ENCODE measurements at regions not wholly inside any gene's neighbourhood (a gene's known extent, or its start where the extent isn't known, plus 50 kb on each side); places are given as distances from the start of the nearest gene placed in this dataset.
"Not testable (repeated sequence)": the region's sequence is repeated elsewhere in the genome, so short reads cannot be mapped to it uniquely, and the experiment has no call there.

GRCh38 chr11:37259734-37260133 lies 661.7 kb upstream of the RAG2 start:
- Mint-ChIP-seq H3K27ac (no peak overlapping the region), H3K4me1 (no peaks in the 10 kb centered on the region), H3K27me3 (no peaks in the 10 kb centered on the region), H3K9me3 (peaks cover 8 to 23% (median 9%) of the 10 kb centered on the region in 3 donors), H3K4me3 (no peak overlapping the region), H3K36me3 (no peaks in the 10 kb centered on the region)
- ATAC-seq (replicated peaks in 1 of 4): no peak
- no peaks in the 10 kb centered on the region for H3K9me3 ChIP-seq
- no peaks in the 10 kb centered on the region for H3K36me3 ChIP-seq (ENCODE audit: control insufficient read depth in 2 of 2, extremely low read depth in 1 of 2, insufficient read depth in 1 of 2, low read length in 1 of 2)
- H3K4me1 ChIP-seq (ENCODE audit: control insufficient read depth in 1 of 2, extremely low read depth in 1 of 2, insufficient read depth in 2 of 2, low read length in 2 of 2): no peaks in the 10 kb centered on the region
- ChIA-PET CTCF (no interaction called here), POLR2A (no interaction called here)
- DNase-seq: no peak
- WGBS (ENCODE audit: insufficient coverage): no CpG with 5 or more reads among the region's 3 CpGs
- H3K27ac ChIP-seq (ENCODE audit: low read length): no peak overlapping the region
- no peak overlapping the region for H3K4me3 ChIP-seq (ENCODE audit: control insufficient read depth in 1 of 2, extremely low read depth in 1 of 2, low read length in 1 of 2)
- no peaks in the 10 kb centered on the region for H3K27me3 ChIP-seq (replicated peaks in 1 of 2; ENCODE audit: control insufficient read depth in 2 of 2, extremely low read depth in 1 of 2, insufficient read depth in 2 of 2, low read length in 1 of 2)

- Histone ChIP-seq H3K27ac (ENCODE audit: low read length) (no peak overlapping the region), H3K27me3 (replicated peaks in 1 of 2; ENCODE audit: control insufficient read depth in 2 of 2, extremely low read depth in 1 of 2, insufficient read depth in 2 of 2, low read length in 1 of 2) (no peaks in the 10 kb centered on the region), H3K4me3 (ENCODE audit: control insufficient read depth in 1 of 2, extremely low read depth in 1 of 2, low read length in 1 of 2) (no peak overlapping the region), H3K4me1 (ENCODE audit: control insufficient read depth in 1 of 2, extremely low read depth in 1 of 2, insufficient read depth in 2 of 2, low read length in 2 of 2) (no peaks in the 10 kb centered on the region), H3K9me3 (no peaks in the 10 kb centered on the region), H3K36me3 (ENCODE audit: control insufficient read depth in 2 of 2, extremely low read depth in 1 of 2, insufficient read depth in 1 of 2, low read length in 1 of 2) (no peaks in the 10 kb centered on the region)
- no peak overlapping the region for H3K27ac Mint-ChIP-seq
- no peak for ATAC-seq (replicated peaks in 1 of 4)
- H3K4me3 Mint-ChIP-seq: no peak overlapping the region
- no peak for DNase-seq
- 22% methylated on average over 1 of the region's 2 CpGs for whole genome bisulfite sequencing (ENCODE audit: insufficient coverage)
- H3K27me3 Mint-ChIP-seq: no peaks in the 10 kb centered on the region
- no peaks in the 10 kb centered on the region for H3K36me3 Mint-ChIP-seq
- ChIA-PET POLR2A (no interaction called here), CTCF (no interaction called here)
- no peaks in the 10 kb centered on the region for H3K4me1 Mint-ChIP-seq
- H3K9me3 Mint-ChIP-seq: peaks cover 8 to 21% (median 14%) of the 10 kb centered on the region in 3 donors
These were observed 650.1 kb upstream of the RAG2 start for GRCh38 chr11:37248145-37248544.

GRCh38 chr11:37246092-37246491 lies 648.1 kb upstream of the RAG2 start:
- H3K9me3 ChIP-seq; ATAC-seq (replicated peaks in 1 of 4); H3K4me3 ChIP-seq (ENCODE audit: control insufficient read depth in 1 of 2, extremely low read depth in 1 of 2, low read length in 1 of 2); H3K27ac Mint-ChIP-seq; DNase-seq; H3K27me3 Mint-ChIP-seq; CTCF ChIA-PET; H3K36me3 Mint-ChIP-seq; POLR2A ChIA-PET; H3K36me3 ChIP-seq (ENCODE audit: control insufficient read depth in 2 of 2, extremely low read depth in 1 of 2, insufficient read depth in 1 of 2, low read length in 1 of 2); H3K4me1 ChIP-seq (ENCODE audit: control insufficient read depth in 1 of 2, extremely low read depth in 1 of 2, insufficient read depth in 2 of 2, low read length in 2 of 2); H3K27me3 ChIP-seq (replicated peaks in 1 of 2; ENCODE audit: control insufficient read depth in 2 of 2, extremely low read depth in 1 of 2, insufficient read depth in 2 of 2, low read length in 1 of 2); H3K4me3 Mint-ChIP-seq; H3K4me1 Mint-ChIP-seq; H3K27ac ChIP-seq (ENCODE audit: low read length): not testable (repeated sequence)
- WGBS (ENCODE audit: insufficient coverage): 90% methylated on average over 4 of the region's 15 CpGs
- peaks cover 3 to 16% (median 9%) of the 10 kb centered on the region in 3 donors for H3K9me3 Mint-ChIP-seq

GRCh38 chr11:37230865-37231264 lies 632.8 kb upstream of the RAG2 start:
- Histone ChIP-seq H3K4me3 (ENCODE audit: control insufficient read depth in 1 of 2, extremely low read depth in 1 of 2, low read length in 1 of 2) (no peak overlapping the region), H3K9me3 (no peaks in the 10 kb centered on the region), H3K27me3 (replicated peaks in 1 of 2; ENCODE audit: control insufficient read depth in 2 of 2, extremely low read depth in 1 of 2, insufficient read depth in 2 of 2, low read length in 1 of 2) (no peaks in the 10 kb centered on the region), H3K36me3 (ENCODE audit: control insufficient read depth in 2 of 2, extremely low read depth in 1 of 2, insufficient read depth in 1 of 2, low read length in 1 of 2) (no peaks in the 10 kb centered on the region), H3K4me1 (ENCODE audit: control insufficient read depth in 1 of 2, extremely low read depth in 1 of 2, insufficient read depth in 2 of 2, low read length in 2 of 2) (no peaks in the 10 kb centered on the region), H3K27ac (ENCODE audit: low read length) (no peak overlapping the region)
- H3K4me3 Mint-ChIP-seq: no peak overlapping the region
- H3K36me3 Mint-ChIP-seq: no peaks in the 10 kb centered on the region
- no CpG with 5 or more reads among the region's 1 CpG for WGBS (ENCODE audit: insufficient coverage)
- POLR2A ChIA-PET: no interaction called here
- peaks cover 8 to 21% (median 11%) of the 10 kb centered on the region in 3 donors for H3K9me3 Mint-ChIP-seq
- DNase-seq (no peak), ATAC-seq (replicated peaks in 1 of 4) (no peak)
- H3K4me1 Mint-ChIP-seq: no peaks in the 10 kb centered on the region
- CTCF ChIA-PET: no interaction called here
- no peaks in the 10 kb centered on the region for H3K27me3 Mint-ChIP-seq
- no peak overlapping the region for H3K27ac Mint-ChIP-seq

GRCh38 chr11:37223962-37224361 lies 625.9 kb upstream of the RAG2 start:
- Mint-ChIP-seq H3K9me3 (peaks cover 8 to 16% (median 16%) of the 10 kb centered on the region in 3 donors), H3K36me3 (no peaks in the 10 kb centered on the region), H3K4me1 (no peaks in the 10 kb centered on the region), H3K4me3 (no peak overlapping the region), H3K27ac (no peak overlapping the region), H3K27me3 (no peaks in the 10 kb centered on the region)
- POLR2A ChIA-PET: no interaction called here
- Histone ChIP-seq H3K4me3 (ENCODE audit: control insufficient read depth in 1 of 2, extremely low read depth in 1 of 2, low read length in 1 of 2) (no peak overlapping the region), H3K27ac (ENCODE audit: low read length) (no peak overlapping the region), H3K4me1 (ENCODE audit: control insufficient read depth in 1 of 2, extremely low read depth in 1 of 2, insufficient read depth in 2 of 2, low read length in 2 of 2) (no peaks in the 10 kb centered on the region), H3K36me3 (ENCODE audit: control insufficient read depth in 2 of 2, extremely low read depth in 1 of 2, insufficient read depth in 1 of 2, low read length in 1 of 2) (no peaks in the 10 kb centered on the region), H3K9me3 (no peaks in the 10 kb centered on the region), H3K27me3 (replicated peaks in 1 of 2; ENCODE audit: control insufficient read depth in 2 of 2, extremely low read depth in 1 of 2, insufficient read depth in 2 of 2, low read length in 1 of 2) (no peaks in the 10 kb centered on the region)
- DNase-seq: no peak
- 62% methylated on average over 3 of the region's 4 CpGs for WGBS (ENCODE audit: insufficient coverage)
- CTCF ChIA-PET: no interaction called here
- no peak for ATAC-seq (replicated peaks in 1 of 4)

GRCh38 chr11:37203006-37203405 lies 605.0 kb upstream of the RAG2 start:
- POLR2A ChIA-PET: no interaction called here
- H3K9me3 ChIP-seq: no peaks in the 10 kb centered on the region
- H3K4me1 Mint-ChIP-seq: no peaks in the 10 kb centered on the region

GRCh38 chr11:37199082-37199481 lies 601.0 kb upstream of the RAG2 start:
- Histone ChIP-seq H3K27ac (ENCODE audit: low read length) (no peak overlapping the region), H3K27me3 (replicated peaks in 1 of 2; ENCODE audit: control insufficient read depth in 2 of 2, extremely low read depth in 1 of 2, insufficient read depth in 2 of 2, low read length in 1 of 2) (no peaks in the 10 kb centered on the region), H3K4me3 (ENCODE audit: control insufficient read depth in 1 of 2, extremely low read depth in 1 of 2, low read length in 1 of 2) (no peak overlapping the region), H3K9me3 (no peaks in the 10 kb centered on the region), H3K36me3 (ENCODE audit: control insufficient read depth in 2 of 2, extremely low read depth in 1 of 2, insufficient read depth in 1 of 2, low read length in 1 of 2) (no peaks in the 10 kb centered on the region), H3K4me1 (ENCODE audit: control insufficient read depth in 1 of 2, extremely low read depth in 1 of 2, insufficient read depth in 2 of 2, low read length in 2 of 2) (no peaks in the 10 kb centered on the region)
- POLR2A ChIA-PET: no interaction called here
- H3K27ac Mint-ChIP-seq: no peak overlapping the region
- WGBS (ENCODE audit: insufficient coverage): 100% methylated on average over 1 of the region's 1 CpG
- H3K27me3 Mint-ChIP-seq: no peaks in the 10 kb centered on the region
- H3K9me3 Mint-ChIP-seq: peaks cover 7 to 16% (median 14%) of the 10 kb centered on the region in 3 donors
- no peak for DNase-seq
- no peak overlapping the region for H3K4me3 Mint-ChIP-seq
- H3K4me1 Mint-ChIP-seq: no peaks in the 10 kb centered on the region
- CTCF ChIA-PET: no interaction called here
- H3K36me3 Mint-ChIP-seq: no peaks in the 10 kb centered on the region
- no peak for ATAC-seq (replicated peaks in 1 of 4)

More at GRCh38 chr11:37203006-37203405, 605.0 kb upstream of the RAG2 start:
- Mint-ChIP-seq H3K36me3 (no peaks in the 10 kb centered on the region), H3K9me3 (peaks cover 16 to 30% (median 22%) of the 10 kb centered on the region in 3 donors), H3K4me3 (no peak overlapping the region), H3K27me3 (no peaks in the 10 kb centered on the region), H3K27ac (no peak overlapping the region)
- no peaks in the 10 kb centered on the region for H3K27me3 ChIP-seq (replicated peaks in 1 of 2; ENCODE audit: control insufficient read depth in 2 of 2, extremely low read depth in 1 of 2, insufficient read depth in 2 of 2, low read length in 1 of 2)
- H3K27ac ChIP-seq (ENCODE audit: low read length): no peak overlapping the region
- 67% methylated on average over 1 of the region's 5 CpGs for WGBS (ENCODE audit: insufficient coverage)
- CTCF ChIA-PET: no interaction called here
- DNase-seq: no peak
- no peak for ATAC-seq (replicated peaks in 1 of 4)
- H3K4me1 ChIP-seq (ENCODE audit: control insufficient read depth in 1 of 2, extremely low read depth in 1 of 2, insufficient read depth in 2 of 2, low read length in 2 of 2): no peaks in the 10 kb centered on the region
- no peak overlapping the region for H3K4me3 ChIP-seq (ENCODE audit: control insufficient read depth in 1 of 2, extremely low read depth in 1 of 2, low read length in 1 of 2)
- no peaks in the 10 kb centered on the region for H3K36me3 ChIP-seq (ENCODE audit: control insufficient read depth in 2 of 2, extremely low read depth in 1 of 2, insufficient read depth in 1 of 2, low read length in 1 of 2)

Data from T-cell (primary cell).